ENCODE measurements at regions not wholly inside any gene's neighbourhood (a gene's known extent, or its start where the extent isn't known, plus 50 kb on each side); places are given as distances from the start of the nearest gene placed in this dataset.

GRCh38 chr3:110397115-110397514, 674.5 kb upstream of the NECTIN3 start:
- no peak for TF ChIP-seq CTCF (IDR thresholded peaks at IDR 0.05)
- H3K27me3 Mint-ChIP-seq (ENCODE audit: low read depth, poor library complexity) = peaks cover 3% of the 10 kb centered on the region
- H3K9me3 Mint-ChIP-seq = peaks cover 9% of the 10 kb centered on the region
- no peak for DNase-seq
- no peak overlapping the region for H3K4me3 Mint-ChIP-seq
- no peaks in the 10 kb centered on the region for H3K4me1 Mint-ChIP-seq
- no peak overlapping the region for H3K27ac Mint-ChIP-seq
- peaks cover 4% of the 10 kb centered on the region for H3K36me3 Mint-ChIP-seq (ENCODE audit: low read depth)

GRCh38 chr3:110400315-110400714, 671.3 kb upstream of the NECTIN3 start:
- peaks cover 9% of the 10 kb centered on the region for H3K9me3 Mint-ChIP-seq
- no peak overlapping the region for H3K4me3 Mint-ChIP-seq
- DNase-seq = no peak
- H3K36me3 Mint-ChIP-seq (ENCODE audit: low read depth) = peaks cover 4% of the 10 kb centered on the region
- H3K4me1 Mint-ChIP-seq = no peaks in the 10 kb centered on the region
- TF ChIP-seq CTCF (IDR thresholded peaks at IDR 0.05) = no peak
- no peak overlapping the region for H3K27ac Mint-ChIP-seq
- H3K27me3 Mint-ChIP-seq (ENCODE audit: low read depth, poor library complexity) = peaks cover 3% of the 10 kb centered on the region

- DNase-seq = no peak
- H3K36me3 Mint-ChIP-seq (ENCODE audit: low read depth) = no peaks in the 10 kb centered on the region
- no peak overlapping the region for H3K4me3 Mint-ChIP-seq
- H3K27ac Mint-ChIP-seq = no peak overlapping the region
- no peaks in the 10 kb centered on the region for H3K4me1 Mint-ChIP-seq
- H3K9me3 Mint-ChIP-seq = no peaks in the 10 kb centered on the region
- TF ChIP-seq CTCF (IDR thresholded peaks at IDR 0.05) = no peak
- no peaks in the 10 kb centered on the region for H3K27me3 Mint-ChIP-seq (ENCODE audit: low read depth, poor library complexity)
Observed at GRCh38 chr3:110405830-110406585, 665.6 kb upstream of the NECTIN3 start.

- Mint-ChIP-seq H3K4me3 (no peak overlapping the region), H3K4me1 (no peaks in the 10 kb centered on the region), H3K9me3 (no peaks in the 10 kb centered on the region), H3K27me3 (ENCODE audit: low read depth, poor library complexity) (no peaks in the 10 kb centered on the region), H3K36me3 (ENCODE audit: low read depth) (no peaks in the 10 kb centered on the region), H3K27ac (no peak overlapping the region)
- no peak for TF ChIP-seq CTCF (IDR thresholded peaks at IDR 0.05)
- DNase-seq = no peak
Observed at GRCh38 chr3:110413266-110413665, 658.4 kb upstream of the NECTIN3 start.

- Mint-ChIP-seq H3K36me3 (ENCODE audit: low read depth) (no peaks in the 10 kb centered on the region), H3K27ac (no peak overlapping the region), H3K9me3 (no peaks in the 10 kb centered on the region), H3K27me3 (ENCODE audit: low read depth, poor library complexity) (no peaks in the 10 kb centered on the region), H3K4me3 (no peak overlapping the region), H3K4me1 (no peaks in the 10 kb centered on the region)
- no peak for TF ChIP-seq CTCF (IDR thresholded peaks at IDR 0.05)
- no peak for DNase-seq
Observed at GRCh38 chr3:110413807-110414748, 657.5 kb upstream of the NECTIN3 start.
